Small intestine (tissue), 7 donors: ENCODE measurements at regions not wholly inside any gene's neighbourhood (a gene's known extent, or its start where the extent isn't known, plus 50 kb on each side); places are given as distances from the start of the nearest gene placed in this dataset.
"Not testable (repeated sequence)": the region's sequence is repeated elsewhere in the genome, so short reads cannot be mapped to it uniquely, and the experiment has no call there.

ENCODE experiments used
- DNase-seq, 2 donors: peaks; one replicate each; pipeline versions ENCODE4 v3.0.0 to v3.0.0-alpha.2; 2013
- FAIRE-seq: peaks from 2 replicates; lab custom pipeline; 2012; peaks lifted over from hg19 to GRCh38; lab: Jason Lieb, UNC
- H3K27ac ChIP-seq, 3 donors: one replicate each; pipeline ENCODE4 v1.5.1; 2013; ENCODE audit warnings: low read length in 2 of 3, mild to moderate bottlenecking in 2 of 3, control low read depth in 1 of 3, inconsistent platforms in 1 of 3, low read depth in 1 of 3, moderate library complexity in 1 of 3
- H3K27me3 ChIP-seq, 3 donors: one replicate each; pipeline ENCODE4 v1.6.1; 2013; ENCODE audit warnings: low read length in 3 of 3, inconsistent platforms in 1 of 3; ENCODE audit not compliant: control insufficient read depth in 3 of 3, insufficient read depth in 3 of 3
- H3K36me3 ChIP-seq, 3 donors: one replicate each; pipeline ENCODE4 v1.6.1; 2013; ENCODE audit warnings: low read length in 3 of 3, inconsistent platforms in 1 of 3, low read depth in 1 of 3, mild to moderate bottlenecking in 1 of 3, moderate library complexity in 1 of 3; ENCODE audit not compliant: control insufficient read depth in 3 of 3, insufficient read depth in 2 of 3
- H3K4me1 ChIP-seq, 3 donors: one replicate each; pipeline ENCODE4 v1.6.1; 2013; ENCODE audit warnings: low read length in 2 of 3, inconsistent platforms in 1 of 3, low read depth in 1 of 3, mild to moderate bottlenecking in 1 of 3, moderate library complexity in 1 of 3; ENCODE audit not compliant: control insufficient read depth in 3 of 3, insufficient read depth in 2 of 3
- H3K4me3 ChIP-seq, 3 donors: one replicate each; pipeline ENCODE4 v1.5.1; 2013; ENCODE audit warnings: low read length in 3 of 3, control low read depth in 1 of 3, inconsistent platforms in 1 of 3, low read depth in 1 of 3, mild to moderate bottlenecking in 1 of 3, moderate library complexity in 1 of 3
- H3K9me3 ChIP-seq, 2 donors: one replicate each; pipeline ENCODE4 v1.6.1; 2013; ENCODE audit warnings: low read depth in 1 of 2, low read length in 1 of 2; ENCODE audit not compliant: control insufficient read depth in 2 of 2, insufficient read depth in 1 of 2
- WGBS, 3 donors: extraction: QIAGEN DNeasy Blood & Tissue Kit; methylation state at CpG; one replicate each; pipeline ENCODE4 v1.1.7; 2013; 5-methylcytosine and 5-hydroxymethylcytosine counted together
- donor health status: healthy with polysubstance abuse.
- donor health status: control.
- donor health status: control.
- donor health status: Bipolar disorder and iron deficiency.
- donor health status: healthy.

DNA sequence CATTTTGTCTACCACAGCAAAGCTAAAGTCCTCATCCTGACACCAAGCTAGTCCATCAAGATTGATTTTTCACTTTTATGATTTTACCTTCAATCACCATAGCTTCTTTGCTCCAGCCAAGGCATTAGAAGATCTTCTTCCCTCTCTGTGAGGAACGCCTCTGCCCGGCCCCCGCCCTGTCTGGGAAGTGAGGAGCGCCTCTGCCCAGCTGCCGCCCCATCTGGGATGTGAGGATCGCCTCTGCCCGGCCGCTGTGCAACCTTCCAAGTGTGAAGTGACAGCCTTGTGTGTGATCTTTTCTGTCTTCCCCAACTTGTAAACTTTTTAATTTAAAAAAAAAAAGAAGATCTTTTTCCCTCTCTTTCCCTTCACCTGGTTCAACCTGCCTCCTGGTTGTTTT lies 210.5 kb upstream of the NREP start:
- Histone ChIP-seq H3K27me3 (no peaks in the 10 kb centered on the region), H3K27ac (no peak overlapping the region), H3K4me1 (no peaks in the 10 kb centered on the region), H3K36me3 (no peaks in the 10 kb centered on the region), H3K9me3 (peaks cover 0 to 3% of the 10 kb centered on the region in 2 donors), H3K4me3 (no peak overlapping the region)
- FAIRE-seq (no peak), DNase-seq (no peak)
- 87 to 93% (median 91%) methylated on average over 8 of the region's 8 CpGs for WGBS, 3 donors

DNA sequence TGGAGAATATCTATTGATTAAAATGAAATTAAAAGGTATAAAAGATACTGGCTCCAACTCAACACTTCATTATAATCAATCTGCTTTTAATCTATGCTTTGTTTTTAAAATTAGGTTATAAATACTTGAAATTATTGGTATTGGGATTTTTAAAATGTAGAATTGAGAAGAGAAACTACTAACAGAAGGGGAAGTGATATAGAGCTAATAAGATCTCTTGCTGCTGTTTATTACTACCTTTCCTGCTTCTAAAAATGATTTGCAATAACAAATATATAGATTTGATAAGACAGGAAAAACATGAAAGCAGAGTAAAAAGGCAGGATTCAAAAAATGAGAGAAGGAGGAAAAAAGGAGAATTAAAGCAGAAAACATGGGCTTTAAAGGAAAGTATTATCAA lies 209.3 kb upstream of the NREP start:
- peaks cover 0 to 3% of the 10 kb centered on the region in 2 donors for H3K9me3 ChIP-seq
- H3K4me3 ChIP-seq: no peak overlapping the region
- DNase-seq (no peak), FAIRE-seq (no peak)
- no peaks in the 10 kb centered on the region for H3K4me1 ChIP-seq
- no peak overlapping the region for H3K27ac ChIP-seq
- no peaks in the 10 kb centered on the region for H3K27me3 ChIP-seq
- H3K36me3 ChIP-seq: no peaks in the 10 kb centered on the region

DNA sequence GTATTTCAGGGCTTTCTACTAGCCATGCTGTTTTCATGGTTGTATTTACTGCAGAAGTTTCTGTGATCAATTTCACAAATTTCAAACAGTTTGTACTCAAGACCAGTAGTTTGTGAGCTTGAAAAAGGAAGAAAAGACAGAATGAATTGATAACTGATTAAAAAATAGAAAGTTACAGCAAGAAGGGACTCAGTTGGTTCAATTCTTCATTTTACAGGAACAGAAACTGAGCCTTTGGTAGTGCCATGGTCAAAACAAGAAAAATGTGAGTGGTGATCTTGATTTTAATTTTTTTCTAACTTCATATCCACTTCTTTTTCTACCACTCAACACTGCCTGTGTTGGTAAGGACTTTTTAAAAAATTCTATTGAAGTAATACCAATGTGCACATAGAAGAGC lies 206.6 kb upstream of the NREP start:
- Histone ChIP-seq H3K36me3 (no peaks in the 10 kb centered on the region), H3K4me3 (no peak overlapping the region), H3K9me3 (peaks cover 0 to 3% of the 10 kb centered on the region in 2 donors), H3K27me3 (no peaks in the 10 kb centered on the region), H3K27ac (no peak overlapping the region), H3K4me1 (no peaks in the 10 kb centered on the region)
- FAIRE-seq: no peak
- no peak for DNase-seq

DNA sequence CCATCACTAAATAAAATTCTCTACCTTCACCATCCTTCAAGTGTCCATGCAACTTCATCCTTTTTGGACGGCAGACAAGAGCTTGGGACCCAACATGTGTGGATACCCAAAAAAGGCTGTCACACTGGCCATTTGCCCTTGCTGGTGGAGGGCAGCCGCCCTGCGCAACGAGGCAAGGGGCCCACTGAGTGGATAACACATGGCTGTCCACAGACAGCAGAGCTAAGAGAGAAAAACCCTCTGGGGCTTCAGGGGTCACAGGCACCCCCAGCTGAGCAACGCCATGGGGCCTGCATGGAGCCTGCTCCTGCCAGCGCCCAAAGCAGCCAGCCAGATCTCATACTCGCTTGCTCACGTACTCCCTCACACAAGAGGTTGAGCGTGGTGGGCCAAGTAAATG lies 205.9 kb upstream of the NREP start:
- FAIRE-seq (no peak), DNase-seq (no peak)
- H3K27me3 ChIP-seq: no peaks in the 10 kb centered on the region
- H3K27ac ChIP-seq: no peak overlapping the region
- H3K9me3 ChIP-seq: peaks cover 0 to 3% of the 10 kb centered on the region in 2 donors
- H3K36me3 ChIP-seq: no peaks in the 10 kb centered on the region
- no peak overlapping the region for H3K4me3 ChIP-seq
- H3K4me1 ChIP-seq: no peaks in the 10 kb centered on the region
- 85 to 91% (median 85%) methylated on average over 9 of the region's 9 CpGs for WGBS, 3 donors

DNA sequence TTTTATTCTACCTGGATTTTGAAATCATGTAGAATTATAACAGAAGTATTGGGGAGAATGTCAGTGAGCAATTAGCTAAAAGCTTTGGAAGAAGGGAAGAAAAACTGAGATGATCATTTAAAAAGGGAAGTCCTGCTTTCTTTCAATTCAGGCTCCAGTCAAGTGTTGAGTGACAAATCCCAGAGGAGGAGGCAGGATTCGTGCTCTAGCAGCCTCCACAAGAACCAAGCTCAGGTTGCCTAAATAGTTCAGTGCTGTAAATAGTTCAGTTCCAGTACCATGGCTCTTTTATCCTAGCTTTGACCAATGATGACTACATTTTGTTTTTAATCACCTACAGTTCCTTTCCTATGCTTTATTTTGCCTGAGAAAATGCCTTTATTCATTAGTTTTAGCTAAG lies 204.9 kb upstream of the NREP start:
- WGBS, 3 donors: 13 to 45% (median 19%) methylated on average over 1 of the region's 1 CpG
- no peaks in the 10 kb centered on the region for H3K27me3 ChIP-seq
- H3K4me1 ChIP-seq: no peaks in the 10 kb centered on the region
- peaks cover 0 to 3% of the 10 kb centered on the region in 2 donors for H3K9me3 ChIP-seq
- no peak for FAIRE-seq
- H3K36me3 ChIP-seq: no peaks in the 10 kb centered on the region
- DNase-seq: no peak
- H3K27ac ChIP-seq: no peak overlapping the region
- no peak overlapping the region for H3K4me3 ChIP-seq

DNA sequence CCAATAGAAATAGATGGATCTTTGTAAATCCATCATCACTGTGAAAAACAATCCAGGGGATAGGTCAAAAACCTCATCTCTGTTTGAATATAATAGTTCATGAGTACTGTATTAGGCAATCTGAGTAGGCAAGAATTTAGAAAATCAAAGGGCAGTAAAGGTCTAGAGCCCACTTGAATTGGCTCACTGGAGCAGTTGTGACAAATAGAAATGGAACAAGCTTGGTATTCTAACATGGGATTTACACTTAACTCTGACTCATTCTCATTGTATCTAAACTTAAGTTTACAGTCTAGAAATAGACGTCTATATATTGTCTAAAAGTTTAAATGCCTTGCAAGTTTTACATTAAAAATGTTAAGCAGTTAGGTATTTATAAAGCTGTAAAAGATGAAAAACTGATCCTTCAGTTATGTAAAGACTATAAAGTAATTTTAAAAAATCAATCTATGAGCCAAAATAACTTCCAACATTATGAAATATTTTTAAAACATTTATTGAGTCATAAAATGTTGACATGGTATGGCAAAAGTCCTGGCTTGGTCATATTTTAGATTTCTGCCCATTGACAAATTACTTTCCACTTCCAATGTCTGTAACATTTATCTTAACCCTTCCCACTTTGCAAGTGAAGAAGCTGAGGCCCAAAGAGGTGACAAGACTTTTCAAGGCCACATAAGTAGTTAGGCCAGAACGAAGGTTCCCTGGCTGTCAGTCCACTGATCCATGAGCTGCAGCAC lies 203.7 kb upstream of the NREP start:
- no peak overlapping the region for H3K27ac ChIP-seq
- H3K27me3 ChIP-seq: no peaks in the 10 kb centered on the region
- no peak for FAIRE-seq
- H3K9me3 ChIP-seq: peaks cover 0 to 3% of the 10 kb centered on the region in 2 donors
- H3K36me3 ChIP-seq: no peaks in the 10 kb centered on the region
- 50 to 64% (median 53%) methylated on average over 2 of the region's 2 CpGs for WGBS, 3 donors
- H3K4me1 ChIP-seq: no peaks in the 10 kb centered on the region
- no peak for DNase-seq
- no peak overlapping the region for H3K4me3 ChIP-seq

DNA sequence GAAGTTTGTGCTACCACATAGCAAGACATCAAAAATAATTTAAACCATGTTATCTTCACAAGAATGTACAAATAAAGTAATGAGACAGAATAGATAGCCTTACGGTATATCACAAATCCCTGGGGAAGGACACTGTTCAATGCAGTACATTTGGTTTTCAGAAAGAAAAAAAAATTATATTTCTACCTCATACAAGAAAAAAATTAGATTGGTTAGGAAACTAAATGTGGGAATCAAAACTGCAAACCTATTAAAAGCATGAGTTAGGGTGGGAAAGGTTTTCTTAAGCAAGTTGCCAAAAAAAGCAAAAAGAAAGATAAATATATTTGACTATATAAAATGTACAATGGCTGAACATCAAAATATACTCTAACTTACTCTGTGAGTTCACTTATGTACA lies 201.9 kb upstream of the NREP start:
- Histone ChIP-seq H3K36me3 (no peaks in the 10 kb centered on the region), H3K27ac (no peak overlapping the region), H3K4me1 (no peaks in the 10 kb centered on the region), H3K9me3 (peaks cover 0 to 3% of the 10 kb centered on the region in 2 donors), H3K4me3 (no peak overlapping the region), H3K27me3 (no peaks in the 10 kb centered on the region)
- 56 to 81% (median 59%) methylated on average over 1 of the region's 1 CpG for WGBS, 3 donors
- FAIRE-seq: no peak
- DNase-seq: no peak

DNA sequence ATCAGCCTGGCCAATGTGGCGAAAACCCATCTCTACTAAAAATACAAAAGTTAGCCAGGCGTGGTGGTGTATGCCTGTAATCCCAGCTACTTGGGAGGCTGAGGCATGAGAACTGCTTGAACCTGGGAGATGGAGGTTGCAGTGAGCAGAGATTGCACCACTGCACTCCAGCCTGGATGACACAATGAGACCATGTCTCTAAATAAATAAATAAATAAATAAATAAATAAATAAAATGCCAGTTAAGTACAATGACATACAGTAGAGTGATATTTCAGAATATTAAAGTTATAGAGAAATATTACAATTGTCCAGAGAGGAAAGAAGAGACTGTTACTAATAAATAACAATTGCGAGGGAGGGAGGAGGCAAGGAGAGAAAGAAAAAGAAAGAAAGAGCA lies 199.8 kb upstream of the NREP start:
- FAIRE-seq, H3K36me3 ChIP-seq, H3K4me3 ChIP-seq, H3K4me1 ChIP-seq, H3K27ac ChIP-seq, DNase-seq, H3K27me3 ChIP-seq, H3K9me3 ChIP-seq: not testable (repeated sequence)
- 90 to 94% (median 90%) methylated on average over 3 of the region's 3 CpGs for WGBS, 3 donors
